BE2C (cell line): ENCODE measurements at regions not wholly inside any gene's neighbourhood (a gene's known extent, or its start where the extent isn't known, plus 50 kb on each side); places are given as distances from the start of the nearest gene placed in this dataset.

Experiments
- DNase-seq: peaks from one replicate; pipeline ENCODE4 v3.0.0-alpha.2; 2020
- H3K27me3 ChIP-seq: fragments of 250-450 bp; sonication (Bioruptor Pico); 2 replicates; pipeline ENCODE4 v1.5.1; 2020; ENCODE audit warnings: mild to moderate bottlenecking
- H3K36me3 ChIP-seq: fragments of 250-450 bp; sonication (Bioruptor Pico); 2 replicates; pipeline ENCODE4 v1.5.1; 2020; ENCODE audit warnings: mild to moderate bottlenecking
- H3K4me1 ChIP-seq: fragments of 250-450 bp; sonication (Bioruptor Pico); 2 replicates; pipeline ENCODE4 v1.5.1; 2020
- H3K4me3 ChIP-seq: 2 replicates; pipeline ENCODE4 v1.5.1; 2011; ENCODE audit warnings: low read depth, low read length
- H3K9me3 ChIP-seq: fragments of 250-450 bp; sonication (Bioruptor Pico); 2 replicates; pipeline ENCODE4 v1.5.1; 2020
- TF ChIP-seq, protein P1 (sequence below): IDR thresholded peaks from 2 replicates; pipeline ENCODE4 v1.5.1; 2012; ENCODE audit warnings: mild to moderate bottlenecking, low read depth, low read length

- TF ChIP-seq, protein P1, sequence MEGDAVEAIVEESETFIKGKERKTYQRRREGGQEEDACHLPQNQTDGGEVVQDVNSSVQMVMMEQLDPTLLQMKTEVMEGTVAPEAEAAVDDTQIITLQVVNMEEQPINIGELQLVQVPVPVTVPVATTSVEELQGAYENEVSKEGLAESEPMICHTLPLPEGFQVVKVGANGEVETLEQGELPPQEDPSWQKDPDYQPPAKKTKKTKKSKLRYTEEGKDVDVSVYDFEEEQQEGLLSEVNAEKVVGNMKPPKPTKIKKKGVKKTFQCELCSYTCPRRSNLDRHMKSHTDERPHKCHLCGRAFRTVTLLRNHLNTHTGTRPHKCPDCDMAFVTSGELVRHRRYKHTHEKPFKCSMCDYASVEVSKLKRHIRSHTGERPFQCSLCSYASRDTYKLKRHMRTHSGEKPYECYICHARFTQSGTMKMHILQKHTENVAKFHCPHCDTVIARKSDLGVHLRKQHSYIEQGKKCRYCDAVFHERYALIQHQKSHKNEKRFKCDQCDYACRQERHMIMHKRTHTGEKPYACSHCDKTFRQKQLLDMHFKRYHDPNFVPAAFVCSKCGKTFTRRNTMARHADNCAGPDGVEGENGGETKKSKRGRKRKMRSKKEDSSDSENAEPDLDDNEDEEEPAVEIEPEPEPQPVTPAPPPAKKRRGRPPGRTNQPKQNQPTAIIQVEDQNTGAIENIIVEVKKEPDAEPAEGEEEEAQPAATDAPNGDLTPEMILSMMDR = 0 out of 2 replicates have a peak, but pooled peaks have one; percentile 5
- Histone ChIP-seq H3K4me1 (peaks cover 15% of the 10 kb centered on the region), H3K36me3 (no peaks in the 10 kb centered on the region), H3K27me3 (no peaks in the 10 kb centered on the region), H3K4me3 (no peak overlapping the region), H3K9me3 (no peaks in the 10 kb centered on the region)
- no peak for DNase-seq
Observed at GRCh38 chr2:215794829-215795546, 218.4 kb downstream of the MREG start.

- Histone ChIP-seq H3K36me3 (no peaks in the 10 kb centered on the region), H3K9me3 (no peaks in the 10 kb centered on the region), H3K27me3 (no peaks in the 10 kb centered on the region), H3K4me3 (no peak overlapping the region), H3K4me1 (peaks cover 15% of the 10 kb centered on the region)
- TF ChIP-seq, protein P1 = no peak
- DNase-seq = no peak
Observed at GRCh38 chr2:215793747-215794595, 219.4 kb downstream of the MREG start.

- Histone ChIP-seq H3K27me3 (no peaks in the 10 kb centered on the region), H3K36me3 (no peaks in the 10 kb centered on the region), H3K4me1 (peaks cover 15% of the 10 kb centered on the region), H3K4me3 (no peak overlapping the region), H3K9me3 (no peaks in the 10 kb centered on the region)
- no peak for DNase-seq
- TF ChIP-seq, protein P1 = no peak
Observed at GRCh38 chr2:215791481-215791937, 221.8 kb downstream of the MREG start.

- H3K27me3 ChIP-seq = no peaks in the 10 kb centered on the region
- DNase-seq = no peak
- no peaks in the 10 kb centered on the region for H3K9me3 ChIP-seq
- H3K4me3 ChIP-seq = no peak overlapping the region
- no peaks in the 10 kb centered on the region for H3K36me3 ChIP-seq
- H3K4me1 ChIP-seq = peaks cover 7% of the 10 kb centered on the region
- TF ChIP-seq, protein P1 = no peak
Observed at GRCh38 chr2:215790523-215791421, 222.6 kb downstream of the MREG start.

GRCh38 chr2:215787565-215788178, 225.7 kb downstream of the MREG start:
- Histone ChIP-seq H3K27me3 (no peaks in the 10 kb centered on the region), H3K9me3 (no peaks in the 10 kb centered on the region), H3K4me1 (no peaks in the 10 kb centered on the region), H3K4me3 (no peak overlapping the region), H3K36me3 (no peaks in the 10 kb centered on the region)
- DNase-seq = no peak
- TF ChIP-seq, protein P1 = no peak
